Activated naive CD4-positive, alpha-beta T cell treated with anti-CD3 and anti-CD28 coated beads, Interleukin-2, amount 10 ng/mL, durations not matched to agents 7 days and 5 days (primary cell): ENCODE measurements at regions not wholly inside any gene's neighbourhood (a gene's known extent, or its start where the extent isn't known, plus 50 kb on each side); places are given as distances from the start of the nearest gene placed in this dataset.

Source experiments
- CTCF ChIA-PET: fragments of 350-600 bp; sonication (Branson Sonifier 250); formaldehyde crosslinking; loops from one replicate; lab custom pipeline; 2021; ENCODE audit warnings: antibody characterized with exemption; lab: Charles Lee
- DNase-seq: peaks from one replicate; pipeline ENCODE4 v3.0.0-alpha.2; 2020
- H3K27ac Mint-ChIP-seq: one replicate; pipeline ENCODE4 v1.8.0; 2021; ENCODE audit warnings: mild to moderate bottlenecking, moderate library complexity, mixed read lengths
- H3K27me3 Mint-ChIP-seq: one replicate; pipeline ENCODE4 v1.8.0; 2021; ENCODE audit warnings: mild to moderate bottlenecking, mixed read lengths
- H3K36me3 Mint-ChIP-seq: one replicate; pipeline ENCODE4 v1.8.0; 2021; ENCODE audit warnings: mixed read lengths
- H3K4me1 Mint-ChIP-seq: one replicate; pipeline ENCODE4 v1.8.0; 2021; ENCODE audit warnings: mixed read lengths
- H3K4me3 Mint-ChIP-seq: one replicate; pipeline ENCODE4 v1.8.0; 2021; ENCODE audit warnings: mild to moderate bottlenecking, moderate library complexity, mixed read lengths
- H3K9me3 Mint-ChIP-seq: one replicate; pipeline ENCODE4 v1.8.0; 2021; ENCODE audit warnings: mixed read lengths

DNA sequence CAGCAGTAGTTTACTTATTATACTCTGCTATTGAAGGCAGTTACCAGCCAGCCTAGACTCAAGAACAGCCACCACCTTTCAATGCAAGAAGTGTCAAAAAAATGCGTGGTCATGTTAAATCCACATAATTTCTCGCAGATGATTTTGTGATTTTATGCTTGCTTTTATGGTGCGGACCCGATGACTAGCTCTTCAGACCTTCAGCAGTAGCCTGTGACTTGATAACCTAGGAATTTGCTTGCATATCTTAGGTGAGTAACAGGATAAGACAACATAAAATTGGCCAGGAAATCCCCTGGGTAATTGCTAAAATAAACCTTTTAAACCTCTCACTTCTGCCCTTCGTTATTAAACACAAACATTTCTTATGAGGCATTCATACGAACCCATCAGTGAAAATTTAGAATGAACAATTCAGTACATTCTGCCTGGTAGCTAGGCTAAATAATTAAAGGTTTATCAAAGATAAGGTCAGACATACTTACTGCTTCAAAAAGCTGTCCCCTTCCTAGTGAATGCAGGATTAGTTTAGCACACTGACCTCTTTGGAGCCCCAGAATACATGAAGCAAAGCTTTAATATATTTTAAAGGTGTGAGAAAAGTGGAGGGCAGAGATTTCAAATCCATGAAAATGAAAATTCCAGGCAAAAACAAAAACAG is 798.8 kb downstream of the OTOL1 start:
- Mint-ChIP-seq H3K4me1 (no peaks in the 10 kb centered on the region), H3K27me3 (no peaks in the 10 kb centered on the region), H3K36me3 (no peaks in the 10 kb centered on the region), H3K4me3 (no peak overlapping the region), H3K27ac (no peak overlapping the region), H3K9me3 (peaks cover 4% of the 10 kb centered on the region)
- CTCF ChIA-PET = no interaction called here
- DNase-seq = no peak

DNA sequence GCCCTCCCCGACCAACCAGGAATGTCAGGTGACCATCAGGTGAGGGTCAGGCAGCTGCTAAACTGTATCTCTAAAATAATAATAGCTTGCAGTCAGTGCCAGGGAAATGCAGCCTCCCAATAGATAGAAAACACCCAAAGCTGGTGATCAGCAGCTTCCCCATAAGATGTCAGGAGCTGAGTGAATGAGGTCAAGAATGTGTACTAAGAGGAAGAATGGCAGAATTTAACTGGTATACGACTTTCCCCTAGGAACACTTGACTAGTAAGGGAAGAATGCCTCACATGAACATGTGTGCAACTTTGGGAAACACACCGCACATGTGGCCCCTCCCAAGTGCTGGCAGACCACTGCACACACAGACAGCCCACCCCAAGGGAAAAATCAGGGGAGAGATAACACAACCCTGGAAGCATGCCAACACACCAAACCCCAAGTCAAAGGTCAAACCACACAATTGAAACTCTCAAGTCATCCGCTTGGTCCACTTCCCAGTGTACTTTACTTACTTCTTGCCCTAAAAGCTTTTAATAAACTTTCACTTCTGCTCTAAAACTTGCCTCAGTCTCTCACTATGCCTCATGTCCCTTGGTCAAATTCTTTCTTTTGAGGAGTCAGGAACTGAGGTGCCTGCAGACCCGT is 806.5 kb downstream of the OTOL1 start:
- Mint-ChIP-seq H3K36me3 (no peaks in the 10 kb centered on the region), H3K9me3 (peaks cover 5% of the 10 kb centered on the region), H3K27me3 (no peaks in the 10 kb centered on the region), H3K27ac (no peak overlapping the region), H3K4me3 (no peak overlapping the region), H3K4me1 (no peaks in the 10 kb centered on the region)
- CTCF ChIA-PET = no interaction called here
- DNase-seq = no peak

GRCh38 chr3:162317046-162317445 is 820.4 kb downstream of the OTOL1 start:
- CTCF ChIA-PET = no interaction called here
- DNase-seq = no peak
- Mint-ChIP-seq H3K27me3 (no peaks in the 10 kb centered on the region), H3K9me3 (peaks cover 13% of the 10 kb centered on the region), H3K36me3 (no peaks in the 10 kb centered on the region), H3K27ac (no peak overlapping the region), H3K4me1 (no peaks in the 10 kb centered on the region), H3K4me3 (no peak overlapping the region)

DNA sequence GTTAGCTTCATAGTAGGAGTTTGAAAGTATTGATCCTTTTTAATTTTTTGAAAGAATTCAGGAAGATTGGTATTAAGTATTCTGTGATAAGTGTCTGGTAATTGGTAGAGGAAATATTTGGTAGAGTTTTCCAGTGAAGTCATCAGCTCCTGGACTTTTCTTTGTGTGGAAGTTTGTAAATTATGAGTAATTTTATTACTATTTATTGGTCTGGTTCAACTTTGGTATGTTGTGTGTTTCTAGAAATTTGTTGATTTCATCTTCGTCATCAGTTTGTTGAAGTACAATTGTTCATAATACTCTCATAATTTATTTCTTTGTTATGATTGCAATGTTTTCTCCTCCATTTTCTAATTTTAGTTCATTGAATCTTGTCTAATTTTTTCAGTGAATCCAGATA is 832.0 kb downstream of the OTOL1 start:
- no peak overlapping the region for H3K4me3 Mint-ChIP-seq
- no peaks in the 10 kb centered on the region for H3K4me1 Mint-ChIP-seq
- H3K36me3 Mint-ChIP-seq = no peaks in the 10 kb centered on the region

DNA sequence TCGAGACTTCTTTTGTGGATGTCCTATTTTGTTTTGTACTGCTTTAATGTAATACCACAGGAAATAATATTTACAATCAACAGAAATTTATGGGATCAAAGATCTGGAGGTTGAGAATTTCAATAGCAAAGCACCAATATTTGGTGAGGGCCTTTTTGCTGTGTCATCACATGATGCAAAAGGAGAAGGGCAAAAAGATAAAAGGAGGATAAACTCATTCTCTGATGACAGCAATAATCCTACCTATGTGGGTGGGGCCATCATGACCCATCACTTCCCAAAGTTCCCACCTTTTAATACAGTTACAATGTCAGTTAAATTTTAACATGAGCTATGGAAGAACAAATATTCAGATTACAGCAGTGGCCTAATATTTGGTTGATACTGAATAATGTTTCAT is 832.9 kb downstream of the OTOL1 start:
- no peak overlapping the region for H3K27ac Mint-ChIP-seq
- H3K9me3 Mint-ChIP-seq = peaks cover 5% of the 10 kb centered on the region
- no peaks in the 10 kb centered on the region for H3K4me1 Mint-ChIP-seq
- H3K36me3 Mint-ChIP-seq = no peaks in the 10 kb centered on the region
- H3K27me3 Mint-ChIP-seq = no peaks in the 10 kb centered on the region
- DNase-seq = no peak
- CTCF ChIA-PET = no interaction called here
- no peak overlapping the region for H3K4me3 Mint-ChIP-seq

More for the DNA sequence above, 832.0 kb downstream of the OTOL1 start:
- H3K9me3 Mint-ChIP-seq = peaks cover 5% of the 10 kb centered on the region
- H3K27ac Mint-ChIP-seq = no peak overlapping the region
- CTCF ChIA-PET = no interaction called here
- no peaks in the 10 kb centered on the region for H3K27me3 Mint-ChIP-seq
- DNase-seq = no peak

GRCh38 chr3:162332344-162332743 is 835.7 kb downstream of the OTOL1 start:
- Mint-ChIP-seq H3K27me3 (no peaks in the 10 kb centered on the region), H3K9me3 (peaks cover 1% of the 10 kb centered on the region), H3K4me1 (no peaks in the 10 kb centered on the region), H3K4me3 (no peak overlapping the region), H3K27ac (no peak overlapping the region), H3K36me3 (no peaks in the 10 kb centered on the region)
- DNase-seq = no peak
- CTCF ChIA-PET = interaction anchor here (1.1 kb wide), 1 partner anchor 16 kb away, joined by 3 read pairs; no protein-coding TSS in a partner anchor

GRCh38 chr3:162334537-162334936 is 837.9 kb downstream of the OTOL1 start:
- DNase-seq = no peak
- Mint-ChIP-seq H3K27ac (no peak overlapping the region), H3K9me3 (peaks cover 4% of the 10 kb centered on the region), H3K4me3 (no peak overlapping the region), H3K4me1 (no peaks in the 10 kb centered on the region), H3K36me3 (no peaks in the 10 kb centered on the region), H3K27me3 (no peaks in the 10 kb centered on the region)
- CTCF ChIA-PET = no interaction called here

GRCh38 chr3:162337630-162338029 is 841.0 kb downstream of the OTOL1 start:
- no peak for DNase-seq
- no peaks in the 10 kb centered on the region for H3K27me3 Mint-ChIP-seq
- CTCF ChIA-PET = no interaction called here
- H3K4me1 Mint-ChIP-seq = no peaks in the 10 kb centered on the region
- H3K4me3 Mint-ChIP-seq = no peak overlapping the region
- peaks cover 4% of the 10 kb centered on the region for H3K9me3 Mint-ChIP-seq
- no peaks in the 10 kb centered on the region for H3K36me3 Mint-ChIP-seq
- no peak overlapping the region for H3K27ac Mint-ChIP-seq

DNA sequence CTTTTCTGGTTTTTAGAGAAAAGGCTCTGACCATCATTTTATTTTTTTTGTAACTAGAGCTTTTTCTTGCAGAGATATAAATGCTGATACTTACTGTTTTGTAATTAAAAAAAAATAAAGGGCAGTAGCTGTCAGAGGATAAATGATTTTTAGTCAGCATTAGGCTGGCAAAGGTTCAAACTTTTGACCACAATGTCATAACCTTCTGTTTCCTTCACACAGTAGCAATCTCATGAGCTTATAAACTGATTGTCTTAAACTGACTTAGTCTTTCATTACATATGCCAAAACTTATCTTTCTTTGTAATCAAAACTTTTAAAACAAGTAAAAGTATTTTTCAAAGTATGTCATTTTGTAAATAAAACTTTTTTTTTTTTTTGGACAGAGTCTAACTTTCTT is 841.9 kb downstream of the OTOL1 start:
- H3K36me3 Mint-ChIP-seq = no peaks in the 10 kb centered on the region
- H3K4me1 Mint-ChIP-seq = no peaks in the 10 kb centered on the region
- DNase-seq = no peak
- peaks cover 2% of the 10 kb centered on the region for H3K9me3 Mint-ChIP-seq
- no peaks in the 10 kb centered on the region for H3K27me3 Mint-ChIP-seq
- CTCF ChIA-PET = no interaction called here
- no peak overlapping the region for H3K4me3 Mint-ChIP-seq
- H3K27ac Mint-ChIP-seq = no peak overlapping the region

DNA sequence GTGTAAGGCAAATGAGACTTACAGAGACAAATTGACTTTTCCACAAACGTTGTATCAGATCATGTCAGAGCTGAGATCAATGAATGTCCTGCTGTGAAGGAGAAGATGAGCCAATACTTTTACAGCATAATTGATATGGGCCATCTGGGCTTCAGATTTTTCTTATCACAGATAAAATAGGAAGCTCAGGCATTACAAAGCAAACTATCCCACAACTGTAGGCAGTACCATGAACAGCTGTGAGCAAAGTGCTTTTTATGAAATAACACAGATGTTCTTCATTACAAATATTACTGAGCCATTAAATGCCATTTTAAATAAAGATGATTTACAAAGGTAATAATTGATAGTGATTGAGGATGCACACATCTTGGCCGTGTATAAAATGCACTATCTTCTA is 852.3 kb downstream of the OTOL1 start:
- Mint-ChIP-seq H3K27ac (no peak overlapping the region), H3K4me3 (no peak overlapping the region), H3K27me3 (no peaks in the 10 kb centered on the region), H3K36me3 (no peaks in the 10 kb centered on the region), H3K4me1 (no peaks in the 10 kb centered on the region), H3K9me3 (peaks cover 2% of the 10 kb centered on the region)
- CTCF ChIA-PET = interaction anchor here (1.1 kb wide), 1 partner anchor 17 kb away, joined by 3 read pairs; no protein-coding TSS in a partner anchor
- DNase-seq = no peak

DNA sequence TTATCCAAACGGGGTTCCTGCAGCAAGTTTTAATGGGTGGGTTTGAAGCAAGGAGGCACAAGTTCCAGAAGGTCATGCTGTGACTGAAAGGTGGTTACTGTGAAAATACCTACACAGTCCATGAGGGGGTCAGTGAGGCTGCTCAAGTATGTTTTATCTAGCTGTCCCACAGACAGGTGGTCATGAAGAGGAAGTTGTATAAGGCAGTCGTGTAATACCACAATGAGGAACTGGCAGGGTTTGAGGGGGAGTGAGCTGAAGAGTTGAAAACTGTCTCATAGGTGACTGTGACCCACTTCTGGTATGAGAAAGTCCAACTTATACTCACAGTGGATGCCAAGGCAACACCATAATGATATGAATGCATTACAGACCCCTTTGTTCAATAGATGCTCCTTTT is 856.8 kb downstream of the OTOL1 start:
- no peaks in the 10 kb centered on the region for H3K4me1 Mint-ChIP-seq
- no peaks in the 10 kb centered on the region for H3K36me3 Mint-ChIP-seq
- CTCF ChIA-PET = no interaction called here
- DNase-seq = no peak
- no peaks in the 10 kb centered on the region for H3K9me3 Mint-ChIP-seq
- no peak overlapping the region for H3K4me3 Mint-ChIP-seq
- H3K27ac Mint-ChIP-seq = no peak overlapping the region
- no peaks in the 10 kb centered on the region for H3K27me3 Mint-ChIP-seq

DNA sequence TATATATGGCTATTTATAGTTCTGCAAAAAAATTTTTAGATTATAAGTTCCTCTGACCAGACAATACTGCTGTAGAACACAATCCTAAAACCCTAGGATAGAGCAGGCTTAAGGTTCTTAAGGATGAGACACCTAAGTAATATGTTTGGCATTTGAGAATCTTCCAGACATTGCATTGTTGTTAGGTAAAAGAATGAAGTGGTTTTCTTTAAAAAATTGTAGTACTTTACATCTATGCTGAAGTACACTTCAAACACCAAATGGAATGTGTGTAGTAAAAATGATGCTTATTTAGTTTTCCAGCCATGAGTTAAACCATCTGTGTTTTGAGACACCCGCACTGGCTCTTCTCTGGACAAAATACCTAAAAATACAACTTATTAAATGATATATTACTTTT is 857.7 kb downstream of the OTOL1 start:
- Mint-ChIP-seq H3K4me3 (no peak overlapping the region), H3K36me3 (no peaks in the 10 kb centered on the region), H3K4me1 (no peaks in the 10 kb centered on the region), H3K9me3 (no peaks in the 10 kb centered on the region), H3K27ac (no peak overlapping the region), H3K27me3 (no peaks in the 10 kb centered on the region)
- DNase-seq = no peak
- CTCF ChIA-PET = no interaction called here

- no peak for DNase-seq
- Mint-ChIP-seq H3K36me3 (no peaks in the 10 kb centered on the region), H3K4me1 (no peaks in the 10 kb centered on the region), H3K27ac (no peak overlapping the region), H3K27me3 (no peaks in the 10 kb centered on the region), H3K4me3 (no peak overlapping the region), H3K9me3 (no peaks in the 10 kb centered on the region)
- CTCF ChIA-PET = no interaction called here
These were observed 868.6 kb downstream of the OTOL1 start for GRCh38 chr3:162365066-162365719.

DNA sequence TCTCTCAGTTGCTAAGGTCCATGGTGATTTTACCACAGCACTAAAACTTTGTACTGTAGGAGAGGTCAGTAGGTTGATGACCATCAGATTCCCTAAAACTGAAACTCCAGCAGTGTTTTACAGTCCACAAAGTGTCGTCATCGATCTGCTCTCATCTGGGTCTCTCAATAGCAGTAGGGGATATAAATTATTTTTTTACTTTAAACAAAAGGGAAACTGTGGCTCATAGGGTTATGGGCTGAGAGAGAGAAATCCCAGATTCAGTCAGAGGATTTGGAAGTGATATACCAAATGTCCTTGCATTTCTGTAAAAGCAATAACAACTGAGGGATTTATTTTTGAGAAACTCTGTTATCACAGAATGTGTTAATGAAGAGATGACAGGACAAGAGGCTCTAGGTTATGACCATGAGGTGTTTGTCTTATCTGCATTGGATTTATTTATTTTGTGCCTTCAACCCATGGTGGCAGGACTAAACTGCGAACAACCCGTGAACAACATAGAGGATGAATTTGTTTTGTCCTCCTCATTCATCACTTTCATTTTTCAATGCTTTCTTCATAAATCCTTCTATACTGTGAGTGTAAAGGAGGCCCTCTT is 869.7 kb downstream of the OTOL1 start:
- Mint-ChIP-seq H3K9me3 (no peaks in the 10 kb centered on the region), H3K36me3 (no peaks in the 10 kb centered on the region), H3K27me3 (no peaks in the 10 kb centered on the region), H3K27ac (no peak overlapping the region), H3K4me3 (no peak overlapping the region), H3K4me1 (no peaks in the 10 kb centered on the region)
- DNase-seq = no peak
- CTCF ChIA-PET = no interaction called here
